Upper lobe of left lung (tissue), 6 donors: ENCODE measurements at regions not wholly inside any gene's neighbourhood (a gene's known extent, or its start where the extent isn't known, plus 50 kb on each side); places are given as distances from the start of the nearest gene placed in this dataset.
A peak's percentile ranks its signal among the peaks of the same experiment; 100 is the strongest.

ENCODE experiments used
- ATAC-seq, 2 donors: fragments of 200-7000 bp; cut with Tn5 transposase; one replicate each; pipeline ENCODE4 v1.9.1; 2022; ENCODE audit warnings: mild to moderate bottlenecking in 2 of 2, moderate library complexity in 2 of 2; ENCODE audit not compliant: low FRiP score in 2 of 2
- DNase-seq, 2 donors: peaks; one replicate each; pipeline ENCODE4 v3.0.0-alpha.2; 2019 to 2020
- H3K27ac ChIP-seq, 4 donors: fragments of 200-600 bp; sonication (generic); one replicate each; pipeline ENCODE4 v1.5.1; 2016 to 2019
- H3K27me3 ChIP-seq, 4 donors: fragments of 200-600 bp; sonication (generic); one replicate each; pipeline ENCODE4 v1.5.1; 2017 to 2019
- H3K36me3 ChIP-seq, 4 donors: fragments of 200-600 bp; sonication (generic); one replicate each; pipeline ENCODE4 v1.5.1; 2016 to 2019
- H3K4me1 ChIP-seq, 4 donors: fragments of 200-600 bp; sonication (generic); one replicate each; pipeline ENCODE4 v1.5.1; 2018 to 2019
- H3K4me3 ChIP-seq, 4 donors: fragments of 200-600 bp; sonication (generic); one replicate each; pipeline ENCODE4 v1.5.1; 2017 to 2019; ENCODE audit warnings: mild to moderate bottlenecking in 2 of 4, moderate library complexity in 1 of 4
- H3K9me3 ChIP-seq, 4 donors: fragments of 200-600 bp; sonication (generic); one replicate each; pipeline ENCODE4 v1.5.1; 2018 to 2019
- CTCF ChIP-seq, 6 experiments: fragments of 450-650 bp in 4 of 6; fragments of 200-600 bp in 2 of 6; sonication (generic) in 2 of 6; IDR thresholded peaks; one replicate each; pipeline ENCODE4 v1.5.1; 2016 to 2019; ENCODE audit warnings: antibody characterized with exemption in 6 of 6
- EP300 ChIP-seq, 4 donors: sonication (generic); formaldehyde crosslinking; IDR thresholded peaks; one replicate each; pipeline ENCODE4 v1.5.1; 2017; ENCODE audit warnings: antibody characterized with exemption in 4 of 4, control low read depth in 2 of 4
- POLR2A ChIP-seq, 4 donors: fragments of 450-650 bp; IDR thresholded peaks; one replicate each; pipeline ENCODE4 v1.5.1; 2016 to 2017; ENCODE audit warnings: antibody characterized with exemption in 4 of 4, mild to moderate bottlenecking in 2 of 4
- POLR2AphosphoS5 ChIP-seq, 2 donors: sonication (generic); formaldehyde crosslinking; IDR thresholded peaks; one replicate each; pipeline ENCODE4 v1.5.1; 2017; ENCODE audit warnings: antibody characterized with exemption in 2 of 2
- WGBS, 2 donors: methylation state at CpG; one replicate each; pipeline ENCODE4 v1.1.5; 2017 to 2018; 5-methylcytosine and 5-hydroxymethylcytosine counted together
- donor health status: DM: no; HTN: no; CAD: no; lungs with moderate emphysema.
- donor health status: DM: no; HTN: yes; CAD: no; lungs with severe emphysema.

DNA sequence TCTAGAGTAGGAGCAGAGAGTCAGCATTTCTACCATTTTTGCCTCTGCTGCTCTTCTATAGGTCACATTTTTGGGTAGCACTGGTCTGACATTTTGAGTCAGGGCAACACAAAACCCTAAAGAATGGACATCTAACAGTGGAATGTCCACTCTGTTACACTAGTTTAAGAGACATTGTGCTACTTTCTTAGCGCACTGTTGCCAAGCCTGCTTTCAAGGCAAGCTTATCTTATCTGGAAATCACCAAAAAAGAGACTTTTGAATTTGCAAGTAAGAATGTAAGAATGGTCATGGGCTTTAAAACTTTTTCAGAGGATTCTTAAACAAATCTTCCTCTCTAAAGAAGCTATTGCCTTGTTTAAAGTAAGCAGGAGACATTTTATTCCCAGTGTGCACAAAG lies 73.0 kb upstream of the STARD4 start:
- DNase-seq: no peak
- TF ChIP-seq POLR2AphosphoS5 (IDR thresholded peaks at IDR 0.05) (no peak), EP300 (IDR thresholded peaks at IDR 0.05) (no peak), POLR2A (IDR thresholded peaks at IDR 0.05) (no peak), CTCF (IDR thresholded peaks at IDR 0.05) (no peak)
- H3K27ac ChIP-seq: no peak overlapping the region
- H3K4me3 ChIP-seq: no peak overlapping the region
- no peaks in the 10 kb centered on the region for H3K9me3 ChIP-seq
- H3K27me3 ChIP-seq: no peaks in the 10 kb centered on the region
- no peaks in the 10 kb centered on the region for H3K36me3 ChIP-seq
- no peak for ATAC-seq
- 87 to 93% methylated on average over 1 of the region's 1 CpG for WGBS, 2 donors
- peaks cover 0 to 3% (median 1%) of the 10 kb centered on the region in 4 donors for H3K4me1 ChIP-seq

DNA sequence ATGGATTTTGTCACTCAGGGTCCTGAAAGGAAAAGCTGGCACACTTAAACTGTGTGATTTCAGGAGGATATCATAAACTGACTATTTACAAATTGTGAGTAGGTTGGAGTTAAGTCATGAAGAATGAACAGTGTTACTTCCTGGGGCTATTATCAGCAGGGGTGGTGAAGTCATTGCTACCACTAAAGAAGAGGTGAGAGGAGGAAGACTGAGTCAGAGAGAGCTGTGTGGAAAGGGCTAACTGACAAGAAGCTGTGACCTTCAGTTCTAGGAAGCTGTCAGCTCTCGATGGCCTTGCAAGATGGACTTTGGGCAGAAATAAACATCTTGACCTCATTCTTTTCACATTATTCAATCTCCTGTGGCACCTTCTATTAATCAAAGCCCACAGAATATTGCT lies 72.3 kb upstream of the STARD4 start:
- no peak for DNase-seq
- TF ChIP-seq EP300 (IDR thresholded peaks at IDR 0.05): no peak
- TF ChIP-seq POLR2A (IDR thresholded peaks at IDR 0.05): no peak
- TF ChIP-seq CTCF (IDR thresholded peaks at IDR 0.05): no peak
- TF ChIP-seq POLR2AphosphoS5 (IDR thresholded peaks at IDR 0.05): no peak
- 37 to 47% methylated on average over 1 of the region's 1 CpG for WGBS, 2 donors
- Histone ChIP-seq H3K9me3 (no peaks in the 10 kb centered on the region), H3K4me1 (peaks cover 0 to 3% (median 1%) of the 10 kb centered on the region in 4 donors), H3K27ac (no peak overlapping the region), H3K4me3 (no peak overlapping the region), H3K36me3 (no peaks in the 10 kb centered on the region), H3K27me3 (no peaks in the 10 kb centered on the region)
- no peak for ATAC-seq

GRCh38 chr5:111583758-111584203 lies 71.4 kb upstream of the STARD4 start:
- no peak for DNase-seq
- 49 to 50% methylated on average over 4 of the region's 4 CpGs for WGBS, 2 donors
- H3K27me3 ChIP-seq: no peaks in the 10 kb centered on the region
- H3K9me3 ChIP-seq: no peaks in the 10 kb centered on the region
- no peak overlapping the region for H3K27ac ChIP-seq
- no peak for TF ChIP-seq POLR2A (IDR thresholded peaks at IDR 0.05)
- TF ChIP-seq CTCF (IDR thresholded peaks at IDR 0.05): no peak
- TF ChIP-seq POLR2AphosphoS5 (IDR thresholded peaks at IDR 0.05): no peak
- TF ChIP-seq EP300 (IDR thresholded peaks at IDR 0.05): no peak
- H3K4me3 ChIP-seq: no peak overlapping the region
- no peaks in the 10 kb centered on the region for H3K36me3 ChIP-seq
- ATAC-seq: no peak
- peaks cover 0 to 3% (median 1%) of the 10 kb centered on the region in 4 donors for H3K4me1 ChIP-seq

GRCh38 chr5:111582993-111583601 lies 70.8 kb upstream of the STARD4 start:
- DNase-seq (no peak), ATAC-seq (peak in 1 of 2 donors; percentile 42)
- Histone ChIP-seq H3K27me3 (no peaks in the 10 kb centered on the region), H3K27ac (no peak overlapping the region), H3K36me3 (no peaks in the 10 kb centered on the region), H3K4me1 (peaks cover 0 to 3% (median 1%) of the 10 kb centered on the region in 4 donors), H3K9me3 (no peaks in the 10 kb centered on the region), H3K4me3 (no peak overlapping the region)
- TF ChIP-seq CTCF (IDR thresholded peaks at IDR 0.05): no peak
- no peak for TF ChIP-seq POLR2A (IDR thresholded peaks at IDR 0.05)
- no peak for TF ChIP-seq POLR2AphosphoS5 (IDR thresholded peaks at IDR 0.05)
- no peak for TF ChIP-seq EP300 (IDR thresholded peaks at IDR 0.05)
- 64 to 68% methylated on average over 4 of the region's 4 CpGs for WGBS, 2 donors

GRCh38 chr5:111582451-111582850 lies 70.1 kb upstream of the STARD4 start:
- TF ChIP-seq EP300 (IDR thresholded peaks at IDR 0.05) (no peak), CTCF (IDR thresholded peaks at IDR 0.05) (no peak), POLR2A (IDR thresholded peaks at IDR 0.05) (no peak), POLR2AphosphoS5 (IDR thresholded peaks at IDR 0.05) (no peak)
- 78 to 84% methylated on average over 1 of the region's 1 CpG for WGBS, 2 donors
- Histone ChIP-seq H3K4me1 (peaks cover 0 to 3% (median 1%) of the 10 kb centered on the region in 4 donors), H3K9me3 (no peaks in the 10 kb centered on the region), H3K4me3 (no peak overlapping the region), H3K27ac (no peak overlapping the region), H3K36me3 (no peaks in the 10 kb centered on the region), H3K27me3 (no peaks in the 10 kb centered on the region)
- DNase-seq (no peak), ATAC-seq (no peak)
